Loucy (cell line): ENCODE measurements at regions not wholly inside any gene's neighbourhood (a gene's known extent, or its start where the extent isn't known, plus 50 kb on each side); places are given as distances from the start of the nearest gene placed in this dataset.

Experiments
- H2AFZ ChIP-seq: fragments of 200-600 bp; sonication (generic); 2 replicates; pipeline ENCODE4 v1.6.0; 2016; ENCODE audit warnings: antibody characterized with exemption, mild to moderate bottlenecking, low read length, moderate library complexity
- H3F3A ChIP-seq: fragments of 200-600 bp; 2 replicates; pipeline ENCODE4 v1.6.0; 2016; ENCODE audit warnings: antibody characterized with exemption, low read depth, mild to moderate bottlenecking
- H3K27me3 ChIP-seq: fragments of 200-600 bp; sonication (generic); 2 replicates; pipeline ENCODE4 v1.6.1; 2014; ENCODE audit warnings: low read length, mild to moderate bottlenecking; ENCODE audit not compliant: insufficient read depth, poor library complexity, severe bottlenecking
- H3K36me3 ChIP-seq: fragments of 200-600 bp; sonication (generic); 2 replicates; pipeline ENCODE4 v1.6.1; 2016; ENCODE audit warnings: low read length; ENCODE audit not compliant: insufficient read depth
- H3K4me1 ChIP-seq: fragments of 200-600 bp; sonication (generic); 2 replicates; pipeline ENCODE4 v1.5.1; 2014; ENCODE audit warnings: low read length, mild to moderate bottlenecking; ENCODE audit not compliant: insufficient read depth, poor library complexity, severe bottlenecking
- H3K4me2 ChIP-seq: fragments of 200-600 bp; sonication (generic); 2 replicates; pipeline ENCODE4 v1.6.0; 2014; ENCODE audit warnings: antibody characterized with exemption, low read length, low read depth, mild to moderate bottlenecking; ENCODE audit not compliant: poor library complexity, severe bottlenecking
- H3K4me3 ChIP-seq: fragments of 200-600 bp; sonication (generic); 2 replicates; pipeline ENCODE4 v1.5.1; 2014; ENCODE audit warnings: low read length, mild to moderate bottlenecking, mixed read lengths; ENCODE audit not compliant: poor library complexity, severe bottlenecking
- H3K79me2 ChIP-seq: fragments of 200-600 bp; sonication (generic); 2 replicates; pipeline ENCODE4 v1.6.1; 2014; ENCODE audit warnings: low read length; ENCODE audit not compliant: insufficient read depth
- H3K9ac ChIP-seq: fragments of 200-600 bp; sonication (generic); 2 replicates; pipeline ENCODE4 v1.6.0; 2014; ENCODE audit warnings: mild to moderate bottlenecking, low read depth, low read length, moderate library complexity; ENCODE audit not compliant: poor library complexity, severe bottlenecking
- H3K9me2 ChIP-seq: fragments of 200-600 bp; sonication (generic); replicated peaks from 2 replicates; pipeline ENCODE4 v1.6.1; 2016; ENCODE audit warnings: low read depth, low read length, mixed read lengths
- H3K9me3 ChIP-seq: fragments of 200-600 bp; sonication (generic); 2 replicates; pipeline ENCODE4 v1.6.1; 2014; ENCODE audit warnings: mild to moderate bottlenecking, antibody characterized with exemption, low read length, low read depth; ENCODE audit not compliant: insufficient read depth
- H4K20me1 ChIP-seq: fragments of 200-600 bp; sonication (generic); 2 replicates; pipeline ENCODE4 v1.6.0; 2014; ENCODE audit warnings: antibody characterized with exemption, low read length, mild to moderate bottlenecking; ENCODE audit not compliant: insufficient read depth, poor library complexity, severe bottlenecking
- EZH2phosphoT487 ChIP-seq: fragments of 200-600 bp; IDR thresholded peaks from 2 replicates; pipeline ENCODE4 v1.6.1; 2018; ENCODE audit warnings: antibody characterized with exemption, mild to moderate bottlenecking, moderate library complexity, borderline replicate concordance
- TF ChIP-seq, protein P1 (sequence below): fragments of 200-600 bp; sonication (generic); conservative IDR thresholded peaks from 2 replicates; pipeline ENCODE4 v1.5.1; 2014; ENCODE audit warnings: mild to moderate bottlenecking, antibody characterized with exemption, low read length

DNA sequence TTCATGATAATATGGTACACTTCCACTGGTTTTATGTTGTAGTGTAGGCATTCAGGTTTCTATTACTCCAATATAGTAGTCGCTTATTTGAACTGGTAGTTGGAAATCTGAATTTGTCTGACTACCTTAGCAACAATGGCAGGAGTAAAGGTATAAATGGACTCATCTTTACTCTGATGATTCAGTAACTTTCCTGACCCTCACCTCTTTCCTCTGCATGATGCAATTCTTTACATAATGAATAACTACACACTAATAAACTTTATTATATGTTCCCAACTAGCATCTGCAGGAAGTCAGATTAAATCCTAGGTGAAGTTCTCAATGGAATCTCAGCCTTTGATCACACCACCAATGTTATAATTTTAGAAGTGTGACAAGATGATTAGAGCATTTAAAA lies 70.5 kb upstream of the ATP2B1 start:
- Histone ChIP-seq H3K4me2 (no peak overlapping the region), H3K79me2 (no peaks in the 10 kb centered on the region), H3K9ac (no peak overlapping the region), H3K4me3 (no peak overlapping the region), H3K9me3 (no peaks in the 10 kb centered on the region), H3F3A (no peaks in the 10 kb centered on the region), H3K9me2 (no peaks in the 10 kb centered on the region), H3K36me3 (no peaks in the 10 kb centered on the region), H2AFZ (no peak overlapping the region), H3K27me3 (no peaks in the 10 kb centered on the region), H4K20me1 (no peaks in the 10 kb centered on the region), H3K4me1 (no peaks in the 10 kb centered on the region)
- TF ChIP-seq, protein P1, sequence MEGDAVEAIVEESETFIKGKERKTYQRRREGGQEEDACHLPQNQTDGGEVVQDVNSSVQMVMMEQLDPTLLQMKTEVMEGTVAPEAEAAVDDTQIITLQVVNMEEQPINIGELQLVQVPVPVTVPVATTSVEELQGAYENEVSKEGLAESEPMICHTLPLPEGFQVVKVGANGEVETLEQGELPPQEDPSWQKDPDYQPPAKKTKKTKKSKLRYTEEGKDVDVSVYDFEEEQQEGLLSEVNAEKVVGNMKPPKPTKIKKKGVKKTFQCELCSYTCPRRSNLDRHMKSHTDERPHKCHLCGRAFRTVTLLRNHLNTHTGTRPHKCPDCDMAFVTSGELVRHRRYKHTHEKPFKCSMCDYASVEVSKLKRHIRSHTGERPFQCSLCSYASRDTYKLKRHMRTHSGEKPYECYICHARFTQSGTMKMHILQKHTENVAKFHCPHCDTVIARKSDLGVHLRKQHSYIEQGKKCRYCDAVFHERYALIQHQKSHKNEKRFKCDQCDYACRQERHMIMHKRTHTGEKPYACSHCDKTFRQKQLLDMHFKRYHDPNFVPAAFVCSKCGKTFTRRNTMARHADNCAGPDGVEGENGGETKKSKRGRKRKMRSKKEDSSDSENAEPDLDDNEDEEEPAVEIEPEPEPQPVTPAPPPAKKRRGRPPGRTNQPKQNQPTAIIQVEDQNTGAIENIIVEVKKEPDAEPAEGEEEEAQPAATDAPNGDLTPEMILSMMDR = no peak
- TF ChIP-seq EZH2phosphoT487 = no peak

DNA sequence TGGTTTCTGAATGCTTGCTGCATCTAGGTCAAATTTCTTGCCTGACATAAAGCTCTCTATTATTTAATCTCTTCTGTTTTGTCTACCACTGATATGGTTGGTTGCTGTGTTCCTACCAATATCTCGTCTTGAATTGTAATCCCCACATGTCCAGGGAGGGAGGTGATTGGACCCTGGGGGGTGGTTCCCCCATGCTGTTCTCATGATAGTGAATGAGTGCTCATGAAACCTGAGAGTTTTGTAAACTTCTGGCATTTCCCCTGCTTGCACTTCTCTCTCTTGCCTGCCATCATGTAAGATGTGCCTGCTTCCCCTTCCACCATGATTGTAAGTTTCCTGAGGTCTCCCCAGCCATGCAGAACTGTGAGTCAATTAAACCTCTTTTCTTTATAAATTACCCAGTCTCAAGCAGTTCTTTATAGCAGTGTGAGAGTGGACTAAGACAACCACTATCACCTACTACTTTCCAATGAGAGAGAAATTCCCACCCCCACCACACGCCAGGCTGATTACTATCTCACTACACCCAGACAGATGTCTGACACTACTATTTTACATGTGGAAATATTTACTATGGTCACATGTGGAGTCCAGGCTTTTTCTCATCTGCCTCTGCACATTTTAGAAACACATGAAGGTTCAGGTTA lies 69.2 kb upstream of the ATP2B1 start:
- TF ChIP-seq EZH2phosphoT487 = no peak
- TF ChIP-seq, protein P1 = no peak
- H3K36me3 ChIP-seq = no peaks in the 10 kb centered on the region
- no peak overlapping the region for H3K4me2 ChIP-seq
- no peaks in the 10 kb centered on the region for H4K20me1 ChIP-seq
- H3K79me2 ChIP-seq = no peaks in the 10 kb centered on the region
- H3K9ac ChIP-seq = no peak overlapping the region
- H3K27me3 ChIP-seq = no peaks in the 10 kb centered on the region
- H3K9me3 ChIP-seq = no peaks in the 10 kb centered on the region
- no peak overlapping the region for H3K4me3 ChIP-seq
- H2AFZ ChIP-seq = no peak overlapping the region
- H3K9me2 ChIP-seq = no peaks in the 10 kb centered on the region
- no peaks in the 10 kb centered on the region for H3F3A ChIP-seq
- H3K4me1 ChIP-seq = no peaks in the 10 kb centered on the region

DNA sequence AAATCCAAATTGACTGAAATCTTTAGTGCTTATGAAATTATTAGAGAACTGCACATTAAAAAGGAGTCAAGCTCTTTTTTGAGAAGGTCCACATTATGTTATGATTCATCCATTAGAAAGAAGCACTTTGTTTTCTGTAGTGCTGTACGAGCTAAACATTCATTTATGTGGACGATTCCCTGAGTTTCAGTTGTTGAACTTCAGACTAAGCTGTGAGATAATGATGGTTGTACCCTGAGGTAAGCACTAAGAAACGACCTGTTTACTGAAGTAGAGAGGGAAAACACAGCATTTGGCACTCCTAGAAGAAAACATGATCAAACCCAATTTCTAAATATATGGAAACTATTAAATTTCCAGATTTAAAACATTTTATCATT lies 67.3 kb upstream of the ATP2B1 start:
- Histone ChIP-seq H3K4me1 (no peaks in the 10 kb centered on the region), H3K27me3 (no peaks in the 10 kb centered on the region), H3K79me2 (no peaks in the 10 kb centered on the region), H3F3A (no peaks in the 10 kb centered on the region), H2AFZ (no peak overlapping the region), H3K9me3 (no peaks in the 10 kb centered on the region), H3K4me2 (no peak overlapping the region), H3K9ac (no peak overlapping the region), H4K20me1 (no peaks in the 10 kb centered on the region), H3K4me3 (no peak overlapping the region), H3K9me2 (no peaks in the 10 kb centered on the region), H3K36me3 (no peaks in the 10 kb centered on the region)
- TF ChIP-seq, protein P1 = no peak
- no peak for TF ChIP-seq EZH2phosphoT487
